ENCODE measurements at regions not wholly inside any gene's neighbourhood (a gene's known extent, or its start where the extent isn't known, plus 50 kb on each side); places are given as distances from the start of the nearest gene placed in this dataset.
"Not testable (repeated sequence)": the region's sequence is repeated elsewhere in the genome, so short reads cannot be mapped to it uniquely, and the experiment has no call there.

DNA sequence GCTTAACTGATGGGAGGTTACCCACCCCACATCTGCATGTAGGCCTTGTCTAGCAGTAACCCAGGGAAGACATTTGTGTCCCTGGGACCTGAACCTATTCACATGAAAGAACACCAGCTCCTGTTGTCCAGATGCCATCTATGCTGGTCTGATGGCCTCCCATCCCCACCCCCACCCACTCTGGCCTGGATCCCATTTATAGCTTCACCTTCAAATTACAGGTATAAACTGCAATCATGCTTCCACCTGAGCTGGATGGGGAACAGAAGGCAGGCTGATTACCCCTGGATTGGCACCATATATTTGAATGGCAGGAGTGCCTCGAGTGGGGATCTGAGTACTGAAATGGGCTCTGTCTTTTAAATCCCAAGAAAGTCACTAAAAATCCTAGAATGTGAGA is 312.7 kb upstream of the USP24 start:
- DNase-seq (ENCODE audit: low spot score), result no peak
- intact Hi-C loops (cut with DNase I), result no loop called here

DNA sequence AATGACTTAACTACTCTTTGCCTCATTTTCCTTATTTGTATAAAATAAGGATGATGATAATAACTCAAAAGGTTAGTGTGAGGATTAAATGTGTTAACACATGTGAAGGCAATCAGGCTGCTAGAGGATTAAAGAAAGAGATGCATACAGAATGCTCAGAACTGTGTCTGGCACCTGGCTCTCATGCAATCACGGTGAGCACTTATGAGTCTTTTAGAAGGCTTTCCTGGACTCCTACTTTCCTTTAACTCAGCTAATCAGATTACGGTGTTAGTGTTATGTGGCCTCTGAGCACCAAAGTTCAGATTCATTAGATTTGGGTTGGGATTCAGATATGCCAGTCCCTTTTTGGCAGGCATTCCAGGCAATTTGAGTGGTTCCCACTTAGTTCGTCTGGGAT is 311.6 kb upstream of the USP24 start:
- no peak for DNase-seq (ENCODE audit: low spot score)
- intact Hi-C loops (cut with DNase I), result no loop called here

GRCh38 chr1:55524006-55524405 is 308.8 kb upstream of the USP24 start:
- intact Hi-C loops (cut with DNase I), result no loop called here
- DNase-seq (ENCODE audit: low spot score), result no peak

GRCh38 chr1:55522982-55523381 is 307.8 kb upstream of the USP24 start:
- no peak for DNase-seq (ENCODE audit: low spot score)
- intact Hi-C loops (cut with DNase I), result no loop called here

DNA sequence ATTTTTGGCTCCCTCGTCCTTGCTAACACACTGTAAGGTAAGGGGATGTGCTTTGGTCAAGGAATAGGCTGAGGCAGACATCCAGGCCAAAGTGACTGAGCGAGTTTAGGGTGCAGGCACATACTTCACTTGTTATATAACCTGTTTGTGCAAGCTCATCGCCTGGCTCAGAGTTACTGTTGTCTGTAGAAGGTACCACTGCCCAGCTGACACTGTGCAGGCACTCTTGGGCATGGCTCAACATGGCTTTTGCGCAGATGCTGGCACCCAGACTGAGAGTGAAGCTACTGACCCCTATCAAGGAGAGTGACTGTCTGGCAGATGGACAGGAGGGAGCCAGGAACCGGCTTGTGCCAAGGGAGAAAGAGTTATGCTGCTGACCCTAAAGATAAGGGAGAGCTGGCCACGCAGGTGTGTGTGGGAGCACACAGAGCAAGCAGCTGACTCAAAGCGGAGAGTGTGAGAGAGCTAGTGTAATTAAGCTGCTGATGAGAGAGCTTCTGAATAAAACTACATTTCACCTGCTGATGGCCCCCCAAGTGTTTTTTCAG is 307.3 kb upstream of the USP24 start:
- DNase-seq (ENCODE audit: low spot score), result no peak
- intact Hi-C loops (cut with DNase I), result no loop called here

DNA sequence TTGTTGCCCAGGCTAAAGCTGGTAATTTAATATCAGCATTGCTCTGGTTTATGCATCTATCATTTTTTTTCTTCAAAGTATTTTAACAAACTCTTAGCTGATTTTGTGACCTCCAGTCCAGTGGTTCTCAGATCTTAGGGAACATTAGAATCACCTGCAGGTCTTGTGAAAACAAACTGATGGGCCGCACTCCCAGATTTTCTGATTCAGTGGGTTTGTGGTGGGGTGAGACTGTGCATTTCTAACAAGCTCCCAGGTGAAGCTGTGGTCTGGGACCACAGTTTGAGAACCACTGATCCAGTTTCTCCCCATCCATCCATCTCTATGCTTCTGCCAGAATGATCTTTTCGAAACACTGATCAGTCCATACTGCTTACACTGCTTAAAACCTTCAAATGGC is 305.7 kb upstream of the USP24 start:
- no peak for DNase-seq (ENCODE audit: low spot score)
- intact Hi-C loops (cut with DNase I), result no loop called here

DNA sequence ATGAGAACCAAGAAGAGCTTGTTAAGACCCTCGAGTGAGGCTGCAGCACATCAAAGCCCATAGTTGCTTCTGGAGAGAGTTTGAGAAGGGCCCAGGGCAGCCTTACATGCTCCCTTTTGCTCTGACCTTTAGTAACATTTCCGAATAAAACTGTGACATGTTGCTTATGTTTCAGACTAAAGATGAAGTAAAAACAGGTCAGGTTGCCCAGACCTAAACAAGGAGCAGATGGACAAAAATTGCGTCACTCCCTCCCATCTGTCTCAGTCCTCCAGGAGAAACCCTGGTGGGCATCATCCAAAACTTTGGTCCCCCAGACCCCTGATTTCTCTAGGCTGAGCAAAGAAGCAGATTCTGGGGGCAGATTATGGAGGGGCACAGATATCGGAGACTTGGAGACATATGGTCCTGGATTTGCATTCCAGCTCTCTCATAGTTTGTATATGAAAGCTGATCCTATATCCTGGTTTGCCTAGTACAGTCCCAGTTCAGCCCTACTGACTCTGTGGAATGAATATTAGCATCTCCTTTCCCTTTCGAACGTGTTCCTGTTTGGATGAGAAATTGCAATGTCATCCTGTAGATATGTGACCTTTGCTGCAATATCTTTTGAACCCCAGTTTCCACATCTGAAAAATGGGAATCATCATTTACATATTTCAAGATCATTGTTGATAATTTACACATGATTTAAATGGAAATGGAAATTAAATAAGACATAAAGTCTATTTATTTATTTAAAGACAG is 304.9 kb upstream of the USP24 start:
- intact Hi-C loops (cut with DNase I), result no loop called here
- no peak for DNase-seq (ENCODE audit: low spot score)

DNA sequence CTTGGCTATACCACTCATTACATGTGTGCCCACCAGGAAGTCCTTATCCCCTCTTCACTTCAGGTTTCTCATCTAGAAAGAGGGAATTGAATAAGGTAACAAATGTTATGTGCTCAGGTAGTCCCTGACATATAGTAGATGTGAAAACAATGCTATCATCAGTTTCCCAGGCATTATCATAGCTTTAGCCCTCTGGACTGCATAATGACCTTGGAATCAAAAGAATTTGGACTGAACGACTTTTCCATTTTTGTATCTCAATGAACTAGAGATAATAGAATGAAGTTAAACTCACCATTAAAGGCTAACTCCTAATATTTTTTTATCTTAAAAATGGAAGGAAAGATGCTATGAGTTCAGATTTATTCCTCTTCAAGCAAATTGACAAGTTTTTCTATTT is 304.1 kb upstream of the USP24 start:
- DNase-seq (ENCODE audit: low spot score), result no peak
- intact Hi-C loops (cut with DNase I), result no loop called here

- intact Hi-C loops (cut with DNase I), result no loop called here
Measured at GRCh38 chr1:55517036-55517435, 301.9 kb upstream of the USP24 start.

GRCh38 chr1:55514571-55514970 is 299.4 kb upstream of the USP24 start:
- intact Hi-C loops (cut with DNase I); DNase-seq (ENCODE audit: low spot score): not testable (repeated sequence)

More at GRCh38 chr1:55517036-55517435, 301.9 kb upstream of the USP24 start:
- DNase-seq (ENCODE audit: low spot score), result no peak

DNA sequence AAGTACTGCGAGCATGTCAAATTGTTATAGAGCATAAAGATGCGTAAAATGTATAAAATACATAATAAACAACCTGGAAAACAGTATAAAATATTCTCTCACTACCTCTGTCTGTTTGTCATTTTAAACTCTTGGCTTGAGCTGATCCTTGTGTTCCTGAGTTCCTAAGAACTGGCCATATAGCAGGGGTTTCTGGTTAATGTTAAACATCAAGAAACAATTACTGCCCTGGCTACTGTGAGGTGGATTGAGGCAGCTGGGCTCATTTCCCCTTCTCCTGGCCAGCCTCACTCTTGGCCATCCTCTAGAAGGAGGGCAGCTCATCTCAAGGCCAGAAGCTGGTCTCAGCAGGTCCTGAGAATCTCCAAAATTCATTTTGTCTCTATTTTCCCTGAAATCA is 297.3 kb upstream of the USP24 start:
- intact Hi-C loops (cut with DNase I), result no loop called here
- DNase-seq (ENCODE audit: low spot score), result no peak

DNA sequence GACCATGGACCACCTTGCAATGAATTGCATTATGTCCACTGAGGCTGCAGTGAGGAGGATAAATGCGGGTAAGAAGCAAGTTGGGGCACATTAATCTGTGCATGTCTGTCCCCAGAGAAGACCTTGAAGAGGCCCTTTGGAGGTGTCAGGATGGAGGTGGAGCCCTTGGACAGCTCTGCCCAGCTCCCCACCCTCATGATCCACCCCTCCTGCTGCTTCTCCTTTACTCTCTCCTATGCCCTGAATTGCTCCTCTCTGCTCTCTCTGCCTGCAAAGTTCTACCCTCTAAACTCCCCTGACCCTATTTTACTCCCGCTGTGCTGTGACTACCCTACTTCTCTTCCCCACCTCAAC is 292.4 kb upstream of the USP24 start:
- intact Hi-C loops (cut with DNase I), result no loop called here

DNA sequence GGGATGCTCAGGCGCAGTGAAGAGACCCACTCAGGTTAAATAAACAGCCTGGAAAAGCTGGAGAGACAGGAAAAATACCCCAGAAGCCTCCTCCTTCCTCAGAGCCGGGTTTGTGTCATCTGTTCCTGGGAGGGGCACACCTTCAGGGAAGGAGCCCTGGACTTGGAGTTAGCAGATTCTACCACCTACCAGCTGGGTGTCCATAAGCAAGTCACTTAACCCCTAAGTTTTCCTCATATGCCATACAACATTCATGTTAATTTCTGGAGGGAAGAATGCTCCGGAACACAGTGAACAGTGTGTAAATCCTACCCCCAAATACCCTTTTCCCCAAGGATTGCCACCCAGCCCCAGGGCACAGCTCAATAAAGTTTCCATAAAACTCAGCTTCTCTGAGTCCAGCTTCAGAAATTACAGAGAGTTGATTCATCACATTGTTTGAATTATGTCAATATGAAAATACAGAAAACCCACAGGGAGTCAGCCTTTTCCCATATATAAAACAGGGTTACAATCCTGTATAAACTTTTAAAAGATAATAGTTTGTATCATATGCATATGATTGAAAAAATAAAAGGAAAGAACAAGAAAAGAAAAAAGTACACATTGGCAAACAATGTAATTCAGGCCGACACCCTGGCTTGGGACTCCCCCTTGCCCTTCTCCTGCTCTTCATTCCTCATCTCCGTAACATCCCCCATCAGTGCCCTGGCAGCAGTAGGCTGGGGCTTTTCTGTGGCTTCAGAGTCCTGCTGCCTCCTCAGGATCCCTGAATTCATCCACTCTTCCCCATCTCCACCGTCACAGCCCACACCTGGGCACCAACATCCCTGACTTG is 291.8 kb upstream of the USP24 start:
- DNase-seq (ENCODE audit: low spot score), result no peak
- intact Hi-C loops (cut with DNase I), result no loop called here

More for the DNA sequence above, 292.4 kb upstream of the USP24 start:
- DNase-seq (ENCODE audit: low spot score), result no peak

GRCh38 chr1:55505326-55505725 is 290.2 kb upstream of the USP24 start:
- intact Hi-C loops (cut with DNase I), result no loop called here
- no peak for DNase-seq (ENCODE audit: low spot score)

DNA sequence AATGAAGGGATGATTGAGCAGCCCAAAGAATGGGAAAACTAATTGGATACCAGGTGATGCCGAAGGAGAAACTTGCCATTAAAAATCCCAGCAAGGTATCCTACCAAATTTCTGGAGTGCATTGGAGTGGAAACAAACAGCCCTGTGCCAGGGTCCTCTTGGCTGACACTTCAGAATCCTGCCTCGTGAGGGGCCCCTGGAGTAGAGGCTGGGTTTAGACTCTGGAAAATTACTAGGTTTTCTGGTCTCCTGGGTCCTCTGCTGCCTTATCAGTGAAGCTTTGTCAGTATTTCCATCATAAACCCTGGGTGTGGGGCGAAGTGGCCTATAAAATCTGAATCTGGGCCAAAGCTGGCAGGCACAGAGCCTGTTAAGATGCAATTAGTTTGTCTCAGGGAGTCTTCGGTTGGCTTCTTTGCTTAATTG is 289.2 kb upstream of the USP24 start:
- intact Hi-C loops (cut with DNase I), result no loop called here
- no peak for DNase-seq (ENCODE audit: low spot score)

GRCh38 chr1:55503663-55504305 is 288.6 kb upstream of the USP24 start:
- intact Hi-C loops (cut with DNase I), result no loop called here
- no peak for DNase-seq (ENCODE audit: low spot score)

DNA sequence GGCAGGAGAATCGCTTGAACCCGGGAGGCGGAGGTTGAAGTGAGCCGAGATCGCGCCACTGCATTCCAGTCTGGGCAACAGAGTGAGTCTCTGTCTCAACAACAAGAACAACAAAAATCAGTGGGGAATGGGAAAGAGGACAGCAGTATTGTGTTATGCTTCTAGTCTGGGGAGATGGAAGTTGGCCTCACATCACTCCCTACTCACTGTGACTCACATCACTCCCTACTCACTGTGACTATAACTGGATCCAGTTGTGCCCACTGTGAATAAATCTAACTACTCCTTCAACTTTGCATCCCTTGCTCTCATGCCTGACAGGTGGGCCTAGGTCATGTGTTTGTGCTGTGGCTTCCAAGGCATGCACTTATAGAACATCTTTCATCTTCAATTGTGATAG is 285.4 kb upstream of the USP24 start:
- intact Hi-C loops (cut with DNase I), result no loop called here
- no peak for DNase-seq (ENCODE audit: low spot score)

DNA sequence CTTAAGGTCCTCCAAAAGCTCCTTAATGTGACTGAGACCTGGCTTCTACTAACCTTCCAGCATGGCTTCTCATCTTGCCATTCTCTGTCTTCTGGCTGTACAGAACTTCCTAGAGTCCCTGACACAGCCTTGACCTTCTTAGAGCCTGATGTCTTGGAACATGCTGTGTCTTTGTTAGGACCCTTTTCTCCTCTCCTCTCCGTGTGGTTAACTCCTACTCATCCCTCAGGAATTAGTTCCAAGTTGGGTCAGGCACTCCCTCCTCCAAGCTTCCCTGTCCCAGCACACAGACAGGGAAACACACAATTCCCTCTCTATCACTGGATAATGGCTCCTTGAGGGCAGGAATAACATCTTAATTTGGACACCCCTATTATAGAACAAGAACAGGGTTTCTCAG is 275.4 kb upstream of the USP24 start:
- intact Hi-C loops (cut with DNase I), result no loop called here
- no peak for DNase-seq (ENCODE audit: low spot score)

- intact Hi-C loops (cut with DNase I), result no loop called here
- DNase-seq (ENCODE audit: low spot score), result no peak
Measured at GRCh38 chr1:55484173-55484572, 269.0 kb upstream of the USP24 start.

DNA sequence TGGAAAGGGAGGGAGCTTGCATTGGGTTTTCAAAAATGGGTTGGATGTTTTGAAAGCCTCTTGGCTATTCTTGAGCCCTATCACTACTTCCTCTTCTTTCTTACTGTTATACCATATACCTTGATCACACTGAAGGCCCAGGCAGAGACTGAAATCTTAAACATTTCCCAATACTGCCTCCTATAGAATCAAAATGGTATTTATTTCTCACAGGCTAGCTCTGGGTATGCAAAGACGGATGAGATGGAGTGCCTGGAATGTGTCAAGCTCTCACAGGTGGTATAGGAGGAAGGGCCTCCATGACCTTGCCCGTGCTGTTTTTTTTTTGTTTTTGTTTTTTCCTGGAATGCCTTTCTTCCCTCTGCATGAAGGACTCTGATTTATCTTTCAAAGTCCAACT is 268.4 kb upstream of the USP24 start:
- no peak for DNase-seq (ENCODE audit: low spot score)
- intact Hi-C loops (cut with DNase I), result no loop called here

Data from cardiac septum (tissue), 1 donor.